Umbilical cord (tissue), 1 donor: ENCODE measurements at regions not wholly inside any gene's neighbourhood (a gene's known extent, or its start where the extent isn't known, plus 50 kb on each side); places are given as distances from the start of the nearest gene placed in this dataset.

Source experiments
- DNase-seq: peaks from one replicate; pipeline ENCODE4 v3.0.0-alpha.2; 2015; ENCODE audit warnings: low spot score

DNA sequence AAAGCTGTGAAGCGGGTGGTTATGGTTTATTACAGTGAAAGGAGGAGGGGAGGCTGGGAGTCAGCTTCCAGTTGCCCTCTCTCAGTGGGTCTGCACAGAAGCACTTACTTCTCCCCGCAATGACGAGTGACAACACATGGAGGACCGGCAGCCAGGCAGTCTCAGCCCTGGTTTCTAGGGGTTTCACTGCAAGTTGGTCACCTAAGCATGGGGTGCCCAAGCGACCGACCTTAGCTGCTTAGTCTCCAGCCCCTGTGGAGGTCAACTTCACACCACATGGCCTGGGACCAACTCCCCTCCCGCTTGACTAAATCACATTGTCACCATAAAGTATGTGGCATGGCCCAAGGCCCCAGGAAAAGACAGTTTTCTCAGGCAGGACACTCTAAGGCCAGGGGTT is 99.9 kb upstream of the ZNF32 start:
- no peak for DNase-seq

DNA sequence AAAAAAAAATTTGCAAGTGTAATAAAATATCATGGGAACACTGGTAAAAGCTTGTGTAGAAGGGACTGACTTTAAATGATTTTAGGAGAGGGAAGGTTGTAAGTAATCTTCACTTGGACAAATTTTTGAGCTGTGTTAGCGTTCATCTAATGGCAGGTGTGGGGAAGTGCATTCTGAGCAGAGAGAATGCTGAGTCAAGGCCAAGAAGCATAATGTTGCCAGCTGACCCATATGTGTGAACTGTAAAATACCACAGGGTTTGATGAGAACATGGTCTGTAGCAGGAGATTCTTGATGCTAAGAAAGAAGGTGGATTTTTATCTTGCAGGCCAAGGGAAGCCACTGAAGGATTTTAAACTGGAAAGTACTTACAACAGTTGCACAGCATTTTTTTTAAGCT is 98.2 kb upstream of the ZNF32 start:
- DNase-seq, result no peak

DNA sequence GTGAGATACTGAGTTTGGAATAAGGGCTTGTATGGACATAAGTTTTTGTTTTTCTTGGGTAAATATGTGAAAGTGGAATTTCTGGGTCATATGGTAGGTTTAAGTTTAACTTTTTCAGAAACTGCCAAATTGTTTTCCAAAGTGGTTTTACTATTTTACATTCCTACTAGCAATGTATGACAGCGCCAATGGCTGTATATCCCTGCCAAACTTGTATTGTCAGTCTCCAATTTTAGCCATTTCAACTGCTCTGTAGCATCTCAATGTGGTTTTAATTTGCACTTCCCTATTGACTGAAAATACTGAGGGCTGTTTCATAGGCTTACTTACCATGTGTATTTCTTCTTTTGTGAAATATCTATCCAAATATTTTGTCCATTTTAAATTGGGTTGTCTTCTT is 90.5 kb upstream of the ZNF32 start:
- DNase-seq, result no peak

DNA sequence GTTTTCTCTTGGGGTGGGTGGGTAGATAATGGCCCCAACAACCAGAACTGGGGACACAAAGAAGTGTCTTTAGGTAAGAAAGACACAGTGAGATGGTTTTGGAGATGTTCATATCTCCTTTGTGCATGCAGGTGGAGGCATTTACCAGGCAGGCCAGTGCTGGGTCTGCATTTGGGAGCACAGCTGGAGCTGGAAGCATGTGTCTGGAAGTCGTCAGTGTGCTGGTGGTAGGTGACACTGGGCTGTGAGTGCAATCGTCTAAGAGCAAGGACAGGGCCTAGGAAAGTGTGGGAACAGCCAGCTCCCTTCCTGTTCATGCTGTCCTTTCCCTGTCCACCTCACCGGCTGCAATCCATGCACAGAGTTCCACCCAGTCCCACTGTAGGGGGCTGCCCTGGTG is 88.3 kb upstream of the ZNF32 start:
- DNase-seq, result no peak

DNA sequence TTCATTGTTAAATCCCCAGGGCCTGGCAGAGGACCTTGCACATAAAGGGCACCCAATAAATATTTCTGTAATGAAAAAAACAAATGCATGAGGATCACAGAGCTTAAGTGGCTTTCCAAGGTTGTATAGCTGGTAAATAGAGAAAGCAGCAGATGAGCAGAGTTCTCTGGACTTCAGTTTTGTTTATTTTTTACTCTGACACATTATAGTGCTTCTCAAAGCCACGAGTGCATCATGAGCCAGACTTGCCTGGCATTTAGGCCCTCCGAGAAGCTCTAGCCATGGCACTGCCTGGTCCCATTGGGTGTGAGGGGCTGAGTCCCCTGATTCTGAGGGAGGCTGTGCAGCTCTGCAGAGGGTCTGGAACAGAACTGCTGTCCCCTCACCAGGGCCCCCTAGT is 87.2 kb upstream of the ZNF32 start:
- no peak for DNase-seq

DNA sequence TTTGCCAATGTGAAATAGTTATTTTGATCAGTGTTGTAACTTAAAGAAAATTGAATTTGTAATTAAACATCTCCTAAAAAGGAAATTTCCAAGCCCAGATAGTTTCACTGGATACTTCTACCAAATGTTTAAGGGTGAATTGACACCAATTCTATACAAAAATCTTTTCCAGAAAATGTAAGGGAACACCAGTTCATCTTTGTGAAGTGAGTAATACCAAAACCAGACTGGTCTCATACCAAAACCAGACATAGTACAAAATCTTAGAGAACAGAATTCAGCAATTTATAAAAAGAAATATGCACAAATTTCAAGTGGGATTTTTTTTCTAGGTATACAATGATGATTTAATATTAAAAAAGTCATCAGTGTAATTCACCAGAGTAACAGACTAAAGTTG is 86.0 kb upstream of the ZNF32 start:
- no peak for DNase-seq

DNA sequence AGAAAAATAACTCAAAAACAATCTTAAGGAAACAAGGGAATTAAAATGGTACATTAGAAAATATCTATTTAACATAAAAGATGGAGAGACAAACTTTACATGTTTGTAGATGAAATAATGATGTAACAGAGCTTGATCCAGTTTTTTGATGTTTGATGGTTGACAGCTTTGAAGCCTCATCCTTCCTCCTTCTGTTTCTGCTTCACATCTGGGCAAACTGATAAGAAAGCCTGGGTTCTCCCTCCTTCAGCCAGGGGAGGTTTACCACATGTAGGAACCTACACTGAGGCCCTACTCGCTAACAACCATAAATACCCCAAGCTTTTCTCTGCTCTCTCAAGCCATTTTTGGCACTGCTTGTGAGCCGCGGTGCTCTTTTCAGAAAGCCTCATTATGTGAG is 82.8 kb upstream of the ZNF32 start:
- no peak for DNase-seq

DNA sequence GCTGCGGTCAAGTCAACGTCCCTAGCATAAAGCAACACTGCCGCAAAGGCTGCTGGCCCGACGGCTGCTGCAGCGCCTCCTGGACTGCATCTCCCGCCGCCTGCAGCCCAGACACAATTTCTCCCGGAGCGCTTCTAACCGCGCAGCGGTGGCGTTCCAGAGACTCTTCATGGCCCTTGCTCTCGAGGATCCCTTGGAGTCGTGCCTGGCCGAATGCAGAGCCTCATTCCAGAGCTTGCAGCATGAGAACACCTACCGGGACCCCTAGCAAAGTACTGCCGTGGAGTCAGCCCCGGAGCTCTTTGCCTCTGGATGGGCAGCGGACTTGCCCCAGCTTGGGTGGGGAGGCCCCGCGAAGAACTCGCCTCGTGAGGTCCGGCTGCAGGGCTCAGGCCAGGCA is 79.7 kb upstream of the ZNF32 start:
- no peak for DNase-seq

DNA sequence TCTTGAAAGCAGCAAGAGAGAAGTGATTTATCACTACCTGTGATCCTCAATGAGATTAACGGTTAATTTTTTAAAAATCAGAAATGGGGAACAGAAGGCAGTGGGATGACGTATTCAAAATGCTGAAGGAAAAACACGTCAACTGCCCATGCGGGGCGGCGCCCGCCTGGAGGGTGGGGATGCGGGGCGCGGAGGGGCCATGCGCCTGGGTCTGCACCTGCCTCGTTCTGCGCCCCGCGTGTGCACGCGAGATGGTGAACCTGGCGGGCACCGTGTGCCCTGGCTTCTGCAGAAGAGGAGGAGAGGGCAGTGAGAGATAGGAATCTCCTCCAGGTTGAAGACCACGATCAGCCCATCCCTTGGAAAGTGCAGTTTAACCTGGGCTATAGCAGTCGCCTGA is 79.3 kb upstream of the ZNF32 start:
- no peak for DNase-seq

DNA sequence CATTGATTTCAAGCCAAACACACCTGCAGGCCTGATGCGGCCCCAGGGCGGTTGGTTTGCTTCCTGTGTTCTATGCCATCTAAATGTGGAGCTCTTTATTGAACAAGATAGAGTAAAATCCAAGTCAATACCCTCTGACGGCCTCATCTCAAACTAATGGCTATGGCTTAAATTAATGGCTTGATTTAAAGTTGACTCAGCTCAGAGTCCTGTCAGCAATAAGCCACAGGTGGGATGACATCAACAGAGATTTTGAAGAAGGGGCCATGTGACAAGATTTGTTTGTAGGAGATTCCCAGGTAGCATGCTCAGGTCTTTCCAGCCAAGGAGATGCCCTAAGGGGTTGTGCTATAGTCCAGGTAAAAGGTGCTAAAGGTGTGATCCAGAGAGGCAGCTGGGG is 66.7 kb upstream of the ZNF32 start:
- DNase-seq, result no peak

DNA sequence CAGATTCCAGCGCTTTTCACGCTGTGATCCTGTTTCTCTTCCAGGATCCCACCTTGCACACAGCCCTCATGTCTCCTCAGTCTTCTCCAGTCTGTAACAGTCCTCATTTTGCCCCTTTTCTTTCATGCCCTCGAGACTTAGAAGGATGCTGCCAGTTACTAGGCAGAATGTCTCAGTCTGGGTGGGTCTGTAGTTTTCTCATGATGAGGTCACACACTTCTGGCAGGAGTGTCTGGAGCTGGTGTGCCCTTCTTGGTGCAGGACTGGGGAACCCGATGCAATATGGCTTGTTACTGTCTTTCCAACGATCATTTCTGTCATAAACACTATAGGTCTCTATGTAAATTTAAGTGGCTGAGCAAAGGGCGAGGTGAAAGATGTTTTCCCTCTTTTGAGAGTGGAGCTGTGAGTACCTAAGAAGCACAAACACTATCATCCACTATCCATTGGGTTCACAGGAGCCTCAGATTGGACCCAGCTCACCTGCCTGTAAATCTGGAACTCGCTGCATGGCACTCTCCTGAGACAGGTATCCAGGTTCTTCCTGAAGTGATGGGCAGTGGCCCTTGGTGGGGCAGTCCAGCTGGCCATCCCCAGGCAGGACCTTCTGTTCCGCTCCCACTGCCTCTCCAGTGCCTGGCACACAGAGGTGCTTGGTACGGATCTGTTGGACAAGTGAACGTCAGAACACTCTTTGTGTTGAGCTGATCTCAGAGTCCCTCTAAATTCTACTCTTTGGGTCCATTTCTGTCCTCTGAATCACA is 64.3 kb upstream of the ZNF32 start:
- no peak for DNase-seq

DNA sequence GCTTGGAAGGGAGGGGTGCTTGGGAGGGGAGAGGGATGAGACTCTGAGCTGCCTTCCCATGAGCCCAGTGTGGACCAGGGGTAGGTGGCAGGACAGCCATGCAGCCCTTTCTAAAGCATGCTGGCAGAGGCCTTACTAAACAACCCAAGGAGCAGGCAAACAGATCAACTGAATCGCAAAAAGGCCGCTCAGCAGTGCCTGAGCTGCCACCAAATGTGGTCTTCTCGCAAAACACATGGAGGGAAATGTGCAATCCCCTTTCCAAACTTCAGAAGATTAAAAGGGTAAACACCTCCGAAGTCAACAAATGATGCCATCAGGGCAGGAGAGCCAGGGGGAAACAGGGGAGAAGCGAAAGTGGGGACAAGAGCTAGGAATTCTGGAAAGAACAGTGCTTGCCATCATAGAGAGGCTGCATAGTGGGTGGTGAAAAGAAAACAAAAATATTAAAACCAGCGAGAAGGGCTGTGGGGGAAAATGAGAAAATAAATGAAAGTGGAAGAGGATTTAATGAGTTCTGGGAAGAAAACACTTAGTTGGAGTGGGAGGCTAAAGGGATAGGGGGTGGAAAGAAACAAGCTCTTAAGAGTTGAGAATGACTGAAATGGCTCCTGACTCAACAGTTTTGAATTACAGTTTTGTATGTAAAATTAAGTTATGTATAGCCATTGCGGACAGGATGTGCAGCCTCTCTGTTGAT is 62.2 kb upstream of the ZNF32 start:
- no peak for DNase-seq

DNA sequence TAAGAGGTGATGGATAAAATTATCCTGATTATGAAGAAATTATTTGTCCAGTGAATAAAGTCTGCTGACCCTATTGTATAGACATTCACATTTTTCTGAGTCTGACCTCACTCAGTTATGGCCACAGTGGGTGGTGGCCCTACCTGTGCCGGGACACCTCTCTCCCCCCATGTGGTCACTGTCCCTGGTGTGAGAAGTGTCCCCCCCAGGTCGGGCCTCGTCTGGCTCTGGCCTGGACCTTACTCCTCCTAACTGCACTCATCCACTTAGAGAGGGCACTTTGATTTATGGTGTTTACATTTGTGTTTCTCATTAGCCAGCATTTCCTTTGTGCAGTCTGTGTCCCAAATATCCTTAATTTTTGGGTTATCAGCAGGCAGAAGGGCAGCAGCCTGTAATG is 59.6 kb upstream of the ZNF32 start:
- no peak for DNase-seq

DNA sequence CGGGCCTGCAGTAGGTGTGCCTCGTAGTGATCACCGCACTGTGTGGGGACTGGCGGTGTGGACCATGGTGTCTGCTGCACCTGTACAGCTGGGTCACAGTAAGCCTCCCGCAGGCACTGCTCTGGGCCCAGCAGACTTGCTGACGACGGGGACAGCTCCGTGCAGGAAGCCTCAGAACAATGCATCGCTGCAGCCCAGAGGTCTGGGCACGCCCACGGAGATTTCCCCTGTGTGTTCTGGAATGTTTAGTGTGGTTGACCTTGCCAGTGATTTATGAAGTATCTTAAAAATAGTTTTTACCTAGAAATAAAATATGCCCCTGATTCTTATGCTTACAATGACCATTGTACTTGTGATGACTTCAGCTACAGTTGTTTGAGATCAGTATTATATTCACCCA is 59.1 kb upstream of the ZNF32 start:
- no peak for DNase-seq

DNA sequence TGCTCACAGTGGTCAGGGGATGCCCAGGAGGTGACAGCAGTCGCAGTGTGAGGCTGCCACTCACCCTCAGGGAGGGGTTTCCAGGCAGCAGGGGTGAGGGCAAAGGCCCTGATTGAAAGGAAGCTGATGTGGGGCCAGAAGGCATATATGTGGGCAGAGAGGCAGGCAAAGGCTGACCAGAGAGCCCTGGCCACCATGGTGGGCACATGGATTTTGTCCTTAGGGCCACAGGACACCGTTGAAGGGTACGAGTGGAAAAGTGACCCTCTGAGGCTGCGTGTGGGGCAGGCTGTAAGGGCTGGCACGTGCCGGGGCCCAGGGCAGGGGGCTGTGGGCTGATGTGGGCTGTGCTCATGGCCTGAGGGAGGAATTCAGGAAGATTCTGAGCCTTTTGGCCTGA is 57.5 kb upstream of the ZNF32 start:
- no peak for DNase-seq

DNA sequence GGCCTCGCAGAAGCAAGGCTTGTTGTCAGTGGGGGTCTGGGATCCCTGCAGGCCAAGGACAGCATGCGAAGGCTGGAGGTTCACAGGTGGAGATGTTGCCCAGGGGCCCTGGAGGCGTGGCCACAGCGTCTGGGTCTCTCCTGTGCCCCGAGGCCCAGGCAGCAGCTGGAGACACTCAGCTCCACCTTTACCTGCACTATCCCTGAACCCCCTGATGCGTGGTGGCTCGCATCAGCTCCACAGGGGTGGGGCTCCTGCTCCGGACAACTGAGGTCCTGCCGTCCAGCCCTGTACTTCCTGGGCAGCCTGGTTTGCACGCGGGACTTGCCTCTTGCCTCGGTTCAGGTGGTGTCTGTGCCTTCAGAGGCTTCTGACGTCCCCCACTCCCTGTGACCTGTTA is 54.6 kb upstream of the ZNF32 start:
- no peak for DNase-seq

DNA sequence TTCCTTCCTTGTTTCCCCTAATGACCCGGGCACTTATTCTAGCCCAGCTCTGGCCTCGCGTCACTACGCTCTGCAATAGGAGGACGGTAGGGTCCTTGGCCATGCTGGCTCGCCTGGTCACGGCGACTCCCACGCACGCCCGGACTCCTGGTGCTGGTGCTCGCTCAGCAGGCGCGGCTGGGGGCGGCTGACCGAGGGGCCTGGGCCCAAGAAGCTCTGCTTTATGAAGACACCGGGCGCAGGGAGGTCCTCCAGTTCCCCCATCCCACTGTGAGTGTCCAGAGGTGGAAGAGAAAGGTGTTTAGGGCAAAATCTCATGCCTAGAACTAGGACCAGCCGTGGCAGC is 54.2 kb upstream of the ZNF32 start:
- DNase-seq, result no peak

DNA sequence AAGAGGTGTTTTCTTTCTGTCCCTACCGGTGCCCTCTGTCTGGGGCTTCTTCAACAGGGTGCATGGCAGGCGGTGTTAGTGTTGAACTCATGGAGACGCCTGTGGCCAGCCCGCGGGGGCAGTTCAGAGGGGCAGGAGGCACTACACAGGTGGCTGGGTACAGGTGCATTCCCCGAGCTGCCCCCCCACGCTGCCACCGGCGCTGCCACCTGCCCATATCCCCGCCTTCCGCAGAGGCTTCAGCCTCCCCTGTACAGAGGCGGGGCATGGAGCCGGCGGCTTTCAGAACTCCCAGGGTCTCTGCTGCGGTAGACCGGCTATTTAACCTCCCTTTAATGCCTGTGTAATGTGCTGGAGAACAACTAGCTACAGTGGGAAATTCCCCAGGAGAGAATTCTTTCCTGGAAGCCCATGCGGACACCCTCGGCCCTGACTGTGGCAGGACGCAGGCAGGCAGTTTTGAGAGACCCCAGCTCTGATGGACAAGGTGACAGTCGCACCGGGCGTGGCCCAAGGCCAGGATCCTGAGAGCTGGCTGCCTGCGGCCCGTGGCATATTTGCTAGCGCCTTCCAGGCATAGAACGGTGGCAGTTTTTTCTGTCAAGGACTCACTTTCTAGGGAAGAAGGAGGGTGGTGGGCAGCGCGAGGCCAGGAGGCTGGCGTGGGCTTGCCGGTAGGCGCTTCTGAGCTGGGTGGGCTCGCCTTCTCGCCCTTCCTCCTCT is 53.7 kb upstream of the ZNF32 start:
- no peak for DNase-seq

DNA sequence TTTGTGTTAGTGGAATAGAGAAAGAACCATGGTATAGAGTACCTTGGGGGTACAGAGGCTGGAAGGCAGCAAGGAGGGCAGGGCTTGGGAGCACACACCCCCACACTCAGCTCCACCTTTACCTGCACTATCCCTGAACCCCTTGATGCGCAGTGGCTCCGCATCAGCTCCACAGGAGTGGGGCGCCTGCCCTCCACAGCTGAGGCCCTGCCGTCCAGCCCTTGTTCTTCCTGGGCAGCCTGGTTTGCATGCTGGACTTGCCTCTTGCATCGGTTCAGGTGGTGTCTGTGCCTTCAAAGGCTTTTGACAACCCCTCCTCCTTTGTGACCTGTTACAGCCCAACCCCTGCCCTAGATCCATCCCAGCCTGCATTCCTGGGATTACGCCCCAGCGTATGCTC is 52.6 kb upstream of the ZNF32 start:
- DNase-seq, result no peak

DNA sequence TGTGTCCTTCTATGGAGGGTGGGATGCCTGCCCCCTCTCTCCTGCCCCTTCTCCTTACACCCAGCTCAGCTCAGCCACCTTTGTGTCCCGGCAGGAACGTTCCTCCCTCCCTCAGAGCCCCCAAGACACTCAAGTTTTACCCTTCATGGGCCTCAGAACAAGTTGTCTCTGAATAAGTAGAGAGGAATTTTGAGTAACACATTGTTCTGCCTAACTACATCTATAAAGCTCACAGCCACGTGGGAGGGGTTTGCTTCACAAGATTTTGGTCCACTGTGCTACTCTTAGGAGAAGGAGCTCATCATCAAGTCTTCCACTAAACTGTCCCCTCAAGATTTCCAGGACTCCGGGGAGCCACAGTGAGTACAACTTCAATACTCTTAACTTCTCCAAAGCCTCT is 51.6 kb upstream of the ZNF32 start:
- no peak for DNase-seq

DNA sequence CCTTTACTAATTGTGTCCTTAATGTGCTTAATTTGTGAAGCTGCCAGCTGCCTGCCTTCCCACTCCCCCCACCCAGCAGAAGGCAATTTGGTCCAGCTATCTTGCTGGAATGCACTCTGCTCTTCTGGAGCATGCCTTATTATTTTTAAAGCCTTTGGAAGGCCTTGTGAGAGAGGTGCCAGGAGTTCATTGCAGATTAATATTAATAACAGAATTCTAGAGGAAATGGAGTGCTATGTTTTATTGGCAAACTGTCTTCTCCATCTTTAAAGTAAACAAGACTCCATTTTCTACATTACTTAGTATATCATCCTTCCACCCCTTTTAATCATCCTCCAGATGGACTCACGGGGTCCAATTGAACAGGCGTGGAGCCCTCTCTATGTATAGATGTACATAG is 50.8 kb upstream of the ZNF32 start:
- no peak for DNase-seq
